ENCODE measurements at regions not wholly inside any gene's neighbourhood (a gene's known extent, or its start where the extent isn't known, plus 50 kb on each side); places are given as distances from the start of the nearest gene placed in this dataset.

DNA sequence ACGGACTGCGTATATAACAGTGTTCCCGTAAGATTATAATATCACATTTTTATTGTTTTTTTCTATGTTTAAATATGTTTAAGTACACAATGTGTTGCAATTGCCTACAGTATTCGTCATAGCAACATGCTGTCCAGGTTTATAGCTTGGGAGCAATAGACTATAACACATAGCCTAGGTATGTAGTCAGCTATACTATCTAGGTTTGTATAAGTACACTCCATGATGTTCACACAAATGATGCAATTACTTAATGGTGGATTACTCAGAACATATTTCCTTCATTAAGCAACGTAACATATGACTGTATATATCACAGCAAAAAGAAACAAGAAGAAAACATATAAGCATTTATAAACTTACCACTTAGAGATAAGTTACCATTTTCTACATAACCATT, 160.0 kb downstream of the CBLN1 start:
- DNase-seq = no peak

DNA sequence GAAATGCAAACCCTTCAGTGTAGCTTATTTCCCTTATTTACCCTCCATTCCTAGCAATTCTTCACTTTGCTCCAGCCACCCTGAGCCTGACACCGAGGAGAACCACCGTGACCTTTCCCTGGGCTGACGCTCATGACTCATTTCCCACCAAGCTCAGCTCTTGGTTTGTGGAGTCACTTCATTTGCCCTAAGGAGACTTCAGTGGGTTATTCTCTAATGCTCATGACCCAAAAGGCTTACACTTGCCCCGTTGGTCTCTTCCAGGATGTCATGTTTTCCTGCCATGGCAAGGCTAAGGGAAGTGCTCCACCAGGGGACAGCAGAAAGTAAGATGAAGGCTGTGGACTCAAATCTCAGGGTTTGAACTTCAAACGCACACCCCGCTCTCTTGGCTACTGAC, 161.0 kb downstream of the CBLN1 start:
- no peak for DNase-seq

DNA sequence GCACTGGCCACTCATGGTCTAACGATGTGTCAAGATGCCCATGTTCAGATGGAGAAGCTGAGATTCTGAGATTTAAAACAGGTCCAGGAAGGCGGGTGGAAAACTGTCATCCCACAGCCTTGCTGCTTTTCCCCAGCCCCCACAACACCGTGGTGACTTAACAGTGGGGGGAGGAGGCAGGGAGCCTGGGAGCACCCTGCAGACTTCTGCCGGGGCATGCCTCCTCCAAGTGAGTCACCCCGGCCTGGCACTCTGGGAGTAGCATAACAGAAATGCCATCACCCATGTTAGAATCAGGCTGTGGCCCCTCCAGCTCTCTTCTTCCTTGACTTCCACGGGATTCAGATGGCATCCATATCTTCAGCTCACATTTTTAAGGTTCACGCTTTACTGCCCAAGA, 164.8 kb downstream of the CBLN1 start:
- no peak for DNase-seq

DNA sequence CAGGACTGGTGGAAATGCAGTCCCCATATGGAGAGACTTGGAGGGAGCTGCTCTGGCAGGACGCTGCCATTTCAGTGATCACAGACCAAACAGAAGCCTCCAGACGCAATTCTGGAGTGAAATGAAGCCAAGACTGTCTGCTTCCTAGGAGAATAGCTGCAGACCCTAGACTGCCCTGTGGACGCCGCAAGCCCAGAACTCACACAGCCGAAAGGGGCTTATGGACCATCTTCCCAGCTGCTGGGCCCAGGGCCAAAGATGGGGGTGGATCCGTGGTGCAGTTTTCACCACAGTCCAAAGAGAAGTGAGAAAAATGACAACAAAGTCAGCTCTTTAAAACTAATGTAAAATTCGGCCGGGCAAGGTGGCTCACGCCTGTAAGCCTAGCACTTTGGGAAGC, 165.7 kb downstream of the CBLN1 start:
- DNase-seq = no peak

DNA sequence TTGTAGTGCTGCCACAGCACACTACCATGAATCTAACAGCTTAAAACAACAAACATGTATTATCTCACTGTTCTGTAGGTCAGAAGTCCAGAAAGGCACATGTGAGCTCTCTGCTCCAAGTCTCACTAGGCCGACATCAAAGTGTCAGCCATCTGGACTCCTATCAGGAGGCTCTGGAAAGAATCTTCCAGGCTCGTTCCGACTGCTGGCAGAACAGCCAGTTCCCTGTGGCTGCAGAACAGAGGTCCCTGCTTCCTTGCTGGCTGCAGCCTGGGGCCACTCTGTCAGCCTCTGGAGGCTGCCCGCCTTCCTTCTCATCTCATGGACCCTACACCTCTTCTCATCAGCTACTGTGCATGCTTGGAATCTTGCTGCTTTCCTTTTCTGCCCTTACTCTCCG, 168.9 kb downstream of the CBLN1 start:
- DNase-seq = no peak

DNA sequence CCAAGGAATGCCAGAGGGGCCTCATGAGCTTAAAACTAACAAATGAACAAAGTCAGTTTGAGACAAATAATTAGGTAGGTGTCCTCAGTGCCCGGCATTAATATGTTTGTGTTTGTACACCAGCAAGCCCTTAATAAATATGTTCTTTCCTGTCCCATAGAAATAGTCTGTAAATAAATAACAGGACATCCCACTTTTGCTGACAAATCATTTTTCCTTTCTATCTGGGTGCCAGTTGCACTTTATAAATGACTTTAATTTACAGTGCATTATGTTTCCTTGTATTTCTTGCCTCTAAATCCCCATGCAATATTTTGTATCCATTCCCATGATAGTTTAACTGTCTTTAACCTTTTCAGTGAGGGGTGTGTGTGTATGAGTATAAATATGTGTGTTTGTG, 170.3 kb downstream of the CBLN1 start:
- DNase-seq = no peak

DNA sequence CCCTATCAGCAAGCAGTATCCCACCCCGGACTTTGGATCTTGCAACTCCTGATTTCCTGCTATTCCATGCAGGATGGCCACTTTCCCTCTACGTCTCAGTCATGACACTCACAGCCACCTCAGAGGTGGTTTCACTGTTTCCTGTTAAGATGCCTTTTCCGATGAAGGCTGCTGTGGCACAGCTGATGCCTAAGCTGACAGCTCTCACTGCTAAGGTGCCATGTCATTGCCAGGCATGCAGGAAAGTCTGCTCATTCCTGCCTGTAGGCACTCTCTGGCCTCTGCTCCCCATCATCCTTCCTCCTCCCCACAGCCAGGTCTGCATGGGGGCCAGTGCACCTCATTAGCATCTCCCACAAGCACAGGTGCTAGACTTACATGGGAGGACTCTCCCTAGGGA, 173.0 kb downstream of the CBLN1 start:
- peak in 1 of 3 experiments; percentile 29 for DNase-seq

DNA sequence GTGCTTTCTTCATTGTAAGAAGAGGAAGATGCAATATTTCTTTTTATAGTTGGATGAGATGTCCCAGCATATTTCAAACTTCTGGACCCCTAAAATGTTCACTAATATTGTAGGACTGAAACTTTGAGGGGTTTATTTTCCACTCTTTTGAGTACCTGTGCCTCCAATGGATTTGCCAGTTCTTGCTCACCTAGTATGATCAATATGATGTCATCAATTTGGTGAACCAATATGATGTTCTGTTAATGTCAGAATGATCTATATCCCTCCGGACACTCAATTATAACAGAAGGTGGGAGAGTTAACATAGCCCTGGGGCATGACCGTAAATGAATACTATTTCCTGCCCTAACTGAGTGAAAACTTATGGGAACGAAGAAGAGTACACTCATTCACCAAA, 178.3 kb downstream of the CBLN1 start:
- DNase-seq = no peak

DNA sequence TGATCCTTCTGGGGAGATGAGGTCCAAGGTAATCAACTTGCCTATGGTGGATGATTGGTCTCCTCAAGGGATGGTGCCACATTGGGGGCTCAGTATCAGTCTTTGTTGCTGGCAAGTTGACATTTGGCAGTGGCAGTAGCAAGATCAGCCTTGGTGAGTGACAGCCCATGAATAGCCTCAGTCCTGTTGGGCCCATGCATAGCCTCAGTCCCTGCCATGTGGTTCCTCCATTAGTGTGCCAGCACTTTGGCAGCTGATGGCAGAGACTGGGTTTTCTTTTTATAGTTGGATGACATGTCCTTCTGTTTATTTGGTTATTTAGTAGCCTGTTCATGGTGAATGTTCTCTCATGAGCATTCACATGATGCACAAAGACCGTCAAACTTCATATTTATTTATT, 179.6 kb downstream of the CBLN1 start:
- no peak for DNase-seq

DNA sequence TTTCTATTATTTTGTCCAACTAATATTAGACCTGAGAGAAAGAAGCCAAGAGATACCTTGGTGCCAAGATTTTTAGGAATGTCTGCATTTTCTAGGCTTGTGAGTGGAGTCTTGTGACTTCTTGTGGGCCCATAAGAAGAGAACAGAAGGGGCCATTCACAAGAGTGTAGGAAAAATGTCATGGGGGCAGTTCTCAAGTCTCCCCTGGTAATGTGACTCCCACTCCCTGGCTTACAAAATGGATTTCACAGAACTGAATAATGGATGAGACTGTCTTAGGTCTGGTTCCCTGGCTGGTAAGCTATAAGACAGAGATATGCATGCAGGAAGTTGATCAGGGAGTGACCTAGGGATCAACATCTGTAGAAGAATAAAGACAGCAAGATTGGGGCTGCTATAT, 181.3 kb downstream of the CBLN1 start:
- no peak for DNase-seq

DNA sequence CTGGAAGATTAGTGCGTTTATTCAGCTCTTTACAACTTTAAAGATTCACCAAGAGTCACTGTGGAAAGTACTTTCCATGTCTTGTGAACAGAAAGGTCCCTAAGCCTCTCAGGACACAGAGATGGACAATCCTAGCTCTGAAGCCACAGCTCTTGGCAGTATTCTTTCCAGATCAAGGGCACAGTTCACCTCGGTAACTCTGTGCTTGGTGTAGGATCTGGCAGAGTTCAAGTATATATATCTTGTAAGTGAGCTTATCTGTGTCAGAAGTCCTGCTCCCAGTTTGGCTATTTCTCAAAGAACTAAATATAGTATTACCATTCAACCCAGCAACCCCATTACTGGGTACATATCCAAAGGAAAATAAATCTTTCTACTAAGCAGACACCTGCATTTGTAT, 183.7 kb downstream of the CBLN1 start:
- no peak for DNase-seq

DNA sequence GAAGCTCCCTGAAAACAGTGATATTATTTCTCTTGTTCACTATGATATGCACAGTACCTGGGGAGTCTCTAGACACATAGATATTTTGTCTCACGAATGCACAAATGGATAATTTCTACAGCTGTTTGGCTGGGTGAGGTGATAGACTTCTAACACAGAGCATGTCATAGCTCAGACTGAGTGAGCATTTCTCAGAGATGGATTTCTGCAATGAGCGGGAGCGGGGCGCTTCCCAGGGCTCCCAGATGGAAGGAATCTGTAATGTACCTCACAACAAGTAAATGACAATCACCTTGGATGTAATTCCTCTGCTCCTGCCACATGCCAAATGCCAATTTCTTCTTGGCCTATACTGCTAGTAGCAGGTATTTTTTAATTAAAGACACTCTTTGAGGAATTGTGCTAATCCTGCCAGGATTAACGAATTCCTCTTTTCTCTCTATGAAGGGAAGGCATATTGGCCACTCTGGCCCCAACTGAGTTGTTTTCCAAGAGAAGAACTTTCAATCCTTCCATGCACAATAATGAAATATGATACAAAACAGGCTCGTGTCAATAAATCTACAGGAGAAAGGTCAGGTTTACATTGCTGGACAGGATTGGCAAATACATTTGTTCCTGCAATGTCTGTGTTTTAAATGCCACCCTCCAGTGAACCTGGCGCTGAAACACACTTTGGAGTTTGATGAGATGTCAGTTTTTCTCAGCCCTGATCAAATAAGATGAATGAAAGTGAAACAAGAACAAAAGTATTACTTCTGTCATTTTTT, 185.3 kb downstream of the CBLN1 start:
- no peak for DNase-seq

DNA sequence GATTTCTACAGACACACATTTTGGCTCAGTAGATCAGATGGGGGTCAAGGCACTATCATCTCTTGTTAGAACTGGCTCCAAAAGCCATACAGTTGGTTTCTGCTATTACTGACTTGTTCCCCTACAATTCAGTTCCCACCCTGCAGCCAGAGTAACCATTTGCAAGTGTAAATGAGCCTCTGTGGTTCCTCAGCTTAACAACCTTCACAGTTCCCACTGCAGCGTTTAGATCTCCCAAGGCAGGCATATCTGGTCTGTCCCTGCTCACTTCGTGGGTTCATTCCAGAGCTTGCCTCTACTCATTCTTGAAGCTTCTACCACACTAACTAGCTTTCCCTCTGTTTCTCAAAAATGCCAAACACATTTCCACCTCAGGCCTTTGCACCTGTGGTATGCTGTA, 186.1 kb downstream of the CBLN1 start:
- DNase-seq = no peak

DNA sequence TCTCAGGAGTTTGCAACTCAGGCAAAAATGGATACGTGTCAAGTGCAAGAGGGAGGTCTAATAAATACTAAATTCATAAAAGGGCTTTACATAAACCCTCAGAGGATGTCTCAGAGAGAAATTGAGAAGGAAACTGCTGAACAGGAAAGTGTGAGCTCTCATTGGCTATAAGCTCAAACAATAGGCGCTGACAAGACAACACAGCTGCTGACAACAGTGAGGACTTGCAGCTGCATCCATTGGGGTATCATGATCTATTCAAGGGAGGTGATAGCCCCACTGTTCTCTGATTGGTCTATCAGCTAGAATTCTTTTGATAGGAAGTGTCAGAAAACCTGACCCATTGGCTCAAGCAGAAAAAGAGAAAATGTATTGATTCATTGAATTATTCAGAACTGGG, 187.2 kb downstream of the CBLN1 start:
- no peak for DNase-seq

DNA sequence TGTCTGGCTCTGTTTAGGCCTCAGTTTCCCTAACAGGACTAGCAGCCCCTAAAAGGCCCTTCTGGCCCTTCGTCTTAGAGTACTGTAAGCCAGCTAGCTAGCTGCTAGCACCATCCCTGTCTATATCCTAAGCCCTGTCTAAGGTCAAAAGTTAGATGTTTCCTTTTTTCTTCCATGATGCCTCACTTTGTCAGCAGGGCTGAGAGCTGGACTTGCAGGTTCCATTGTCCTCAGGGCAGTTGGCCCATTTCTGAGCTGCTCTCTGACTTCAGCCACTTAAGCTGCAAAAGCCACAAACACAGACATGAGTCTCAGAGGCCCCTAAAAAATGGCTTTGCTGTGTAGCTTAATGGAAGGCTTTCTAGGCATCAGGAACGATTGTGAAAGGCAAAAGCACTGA, 187.7 kb downstream of the CBLN1 start:
- DNase-seq = no peak

DNA sequence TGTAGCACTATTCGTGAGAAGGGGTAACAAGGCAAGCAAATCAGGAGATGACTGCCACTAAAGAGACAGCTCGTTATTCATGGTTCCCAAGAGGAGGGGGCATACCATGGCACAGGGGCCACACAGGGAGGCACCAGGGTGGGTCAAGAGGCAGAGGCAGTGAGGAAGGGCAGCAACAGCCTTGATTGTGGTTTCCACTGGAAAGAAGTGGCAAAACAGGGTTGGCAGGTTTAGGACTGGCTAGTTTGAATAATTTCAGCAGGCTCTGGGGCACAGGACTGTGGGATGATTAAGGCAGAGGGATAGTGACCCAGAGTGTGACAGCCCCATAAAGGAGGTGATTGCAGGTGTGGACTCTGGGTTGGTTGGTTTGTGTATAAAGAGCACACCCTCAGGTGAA, 188.9 kb downstream of the CBLN1 start:
- no peak for DNase-seq

DNA sequence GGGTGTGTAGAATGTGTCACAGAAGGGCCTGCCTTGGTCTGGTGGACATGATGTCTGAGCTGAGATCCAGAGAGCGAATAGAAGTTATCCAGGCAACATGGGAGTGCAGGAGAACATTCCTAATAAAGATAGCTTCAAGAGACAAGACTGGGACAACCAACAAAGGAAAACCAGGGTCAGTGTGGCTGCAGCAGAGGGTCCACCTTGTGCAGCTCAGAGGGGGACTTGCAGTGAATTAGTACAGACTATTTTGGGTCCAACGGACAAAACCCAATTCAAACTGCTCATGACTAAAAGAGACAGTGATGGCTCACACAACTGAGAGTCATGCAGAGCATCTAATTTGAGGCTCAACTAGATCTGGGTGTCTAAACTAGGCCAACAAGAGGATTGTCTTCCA, 192.1 kb downstream of the CBLN1 start:
- DNase-seq = no peak

DNA sequence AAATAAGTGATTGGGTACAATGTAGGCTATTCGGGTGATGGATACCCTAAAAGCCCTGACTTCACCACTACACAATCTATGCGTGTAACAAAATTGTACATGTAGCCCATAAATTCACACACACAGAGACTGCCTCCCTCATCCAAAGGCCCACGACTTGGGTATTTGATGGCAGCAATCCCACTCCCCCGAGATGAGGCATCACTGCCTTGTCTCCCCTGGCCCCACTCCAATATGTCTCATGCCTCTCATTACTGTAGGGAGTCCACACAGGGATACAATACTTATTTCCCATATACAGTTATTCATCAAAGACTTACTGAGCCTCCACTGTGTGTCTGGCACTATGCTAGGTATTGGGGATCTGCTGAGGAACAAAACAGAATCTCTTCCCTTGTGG, 192.6 kb downstream of the CBLN1 start:
- no peak for DNase-seq

DNA sequence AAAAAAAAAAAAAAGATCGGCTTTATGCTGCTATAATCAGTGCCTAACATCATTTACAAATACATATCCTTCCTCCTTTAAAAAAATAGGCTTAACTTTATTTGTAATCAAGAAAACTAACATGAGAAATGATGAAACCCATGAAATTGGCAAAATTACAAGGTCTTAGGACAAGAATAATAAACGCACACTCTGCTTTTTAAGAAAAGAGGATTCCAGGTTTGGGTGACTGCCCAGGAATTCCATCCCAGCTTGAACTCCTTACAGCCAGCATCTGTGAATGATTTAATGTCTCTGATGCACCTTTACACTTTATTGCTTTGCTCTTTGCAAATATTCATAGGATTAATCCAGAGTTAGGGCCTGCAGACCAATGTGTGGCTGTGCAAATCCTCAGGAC, 196.0 kb downstream of the CBLN1 start:
- DNase-seq = no peak

DNA sequence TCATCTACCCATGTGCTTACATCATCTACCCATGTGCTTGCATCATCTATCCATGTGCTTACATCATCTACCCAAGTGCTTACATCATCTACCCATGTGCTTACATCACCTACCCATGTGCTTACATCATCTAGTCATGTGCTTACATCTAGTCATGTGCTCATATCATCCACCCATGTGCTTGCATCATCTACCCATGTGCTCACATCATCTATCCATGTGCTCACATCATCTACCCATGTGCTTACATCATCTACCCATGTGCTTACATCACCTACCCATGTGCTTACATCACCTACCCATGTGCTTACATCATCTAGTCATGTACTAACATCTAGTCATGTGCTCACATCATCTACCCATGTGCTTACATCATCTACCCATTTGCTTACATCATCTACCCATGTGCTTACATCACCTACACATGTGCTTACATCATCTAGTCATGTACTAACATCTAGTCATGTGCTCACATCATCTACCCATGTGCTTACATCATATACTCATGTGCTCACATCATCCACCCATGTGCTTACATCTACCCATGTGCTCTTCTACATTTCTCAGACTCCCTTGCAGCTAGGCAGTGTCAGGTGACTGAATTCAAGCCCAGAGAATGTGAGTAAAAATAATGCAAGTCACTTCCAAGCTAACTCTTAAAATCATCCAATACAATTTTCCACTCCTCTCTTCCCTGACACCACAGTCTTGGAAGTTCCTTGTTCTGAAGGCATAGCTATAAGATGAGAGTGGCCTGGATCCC, 196.8 kb downstream of the CBLN1 start:
- DNase-seq = no peak

DNA sequence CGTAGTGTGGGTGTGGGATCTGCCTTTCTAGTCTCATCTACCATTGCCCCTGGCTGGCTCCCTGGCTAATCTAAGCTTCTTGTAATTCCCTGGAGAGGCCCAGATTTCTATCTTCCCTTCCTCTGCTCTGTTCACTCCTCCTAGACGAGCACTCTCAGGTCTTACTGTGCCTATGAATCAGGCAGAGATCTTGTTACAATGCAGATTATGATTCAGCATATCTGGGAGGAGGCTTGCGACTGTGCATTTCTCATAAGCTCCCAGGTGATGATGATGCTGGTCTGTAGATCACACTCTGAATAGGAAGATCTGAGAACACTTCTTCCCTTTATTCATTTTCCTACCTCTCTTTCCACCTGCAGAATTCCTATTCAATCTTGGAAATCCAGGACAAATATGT, 200.1 kb downstream of the CBLN1 start:
- peak in 1 of 3 experiments; percentile 21 for DNase-seq

DNA sequence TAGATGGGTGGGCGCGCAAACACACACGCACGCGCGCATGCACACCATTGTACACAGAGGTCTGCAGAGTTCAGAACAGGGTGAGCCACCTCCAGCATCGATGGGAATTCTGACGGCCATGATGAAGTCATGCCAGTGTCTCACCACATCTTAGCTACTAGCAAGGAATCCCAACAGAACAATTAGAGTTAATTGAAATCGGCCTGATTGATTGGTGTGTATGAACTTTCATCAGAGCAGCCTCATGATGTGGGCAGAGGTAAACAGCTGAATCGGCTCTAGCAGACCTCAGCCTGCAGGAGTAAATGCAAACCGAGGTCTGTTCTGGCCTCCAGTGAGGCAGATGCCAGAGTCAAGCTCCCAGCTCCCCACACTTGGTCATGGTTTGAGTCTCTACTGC, 200.6 kb downstream of the CBLN1 start:
- no peak for DNase-seq

DNA sequence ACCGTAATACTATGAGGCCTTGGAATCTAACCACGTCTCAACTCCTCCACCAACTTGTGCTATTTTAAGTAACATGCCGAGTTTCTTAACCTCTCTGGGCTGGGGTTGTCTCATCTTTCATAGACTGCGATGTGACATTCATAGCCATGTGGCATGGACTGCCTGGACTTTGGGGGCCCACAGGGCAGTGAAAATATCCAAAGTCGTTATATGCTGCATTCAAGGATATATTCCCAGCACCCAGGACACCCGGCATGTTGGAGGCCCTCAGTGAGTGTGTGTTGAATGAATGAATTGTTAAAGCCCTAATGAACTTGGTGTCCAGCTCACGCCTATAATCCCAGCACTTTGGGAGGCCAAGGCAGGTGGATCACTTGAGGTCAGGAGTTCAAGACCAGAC, 203.1 kb downstream of the CBLN1 start:
- DNase-seq = no peak

DNA sequence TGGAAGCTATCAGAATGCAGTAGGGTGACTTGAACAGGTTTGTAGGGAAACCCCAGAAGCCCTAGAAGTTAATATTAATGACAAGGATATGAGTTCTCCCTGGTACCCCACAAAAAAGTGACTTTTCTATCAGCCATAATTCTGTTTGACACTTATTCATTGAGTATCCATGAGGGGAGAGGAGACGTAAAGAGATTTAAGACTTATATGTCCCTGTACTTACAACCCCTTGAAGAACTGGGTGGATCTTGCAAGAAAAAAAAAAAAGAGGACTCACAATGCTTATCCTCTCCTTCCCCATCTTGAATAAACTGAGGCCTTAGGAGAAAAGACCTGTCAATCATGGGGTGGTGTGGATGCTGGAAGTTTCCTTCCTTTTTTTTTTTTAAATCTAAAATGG, 203.5 kb downstream of the CBLN1 start:
- DNase-seq = no peak

DNA sequence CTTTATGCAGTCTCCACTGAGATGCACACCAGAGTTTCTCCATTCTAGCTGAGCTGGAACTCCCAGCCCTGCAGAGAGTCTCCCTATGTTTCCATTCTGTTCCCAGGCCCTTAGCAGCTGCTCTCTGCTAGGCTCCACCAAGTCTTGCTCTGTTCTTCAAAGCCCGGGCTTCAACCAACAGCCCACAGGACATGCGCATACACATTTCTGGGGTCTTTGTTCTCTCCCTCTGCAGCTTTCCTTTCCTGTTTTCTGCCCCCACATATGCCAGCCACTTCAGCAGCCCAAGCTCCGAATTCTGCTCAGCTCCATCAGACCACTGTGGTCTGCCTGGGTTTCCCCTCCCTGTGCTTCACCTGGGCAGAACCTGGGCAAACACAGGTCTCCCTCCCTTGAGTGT, 205.9 kb downstream of the CBLN1 start:
- no peak for DNase-seq
